ENCODE measurements at regions not wholly inside any gene's neighbourhood (a gene's known extent, or its start where the extent isn't known, plus 50 kb on each side); places are given as distances from the start of the nearest gene placed in this dataset.

- Histone ChIP-seq H3K4me1 (no peaks in the 10 kb centered on the region), H3K36me3 (replicated peaks) (no peaks in the 10 kb centered on the region), H3K4me3 (no peak overlapping the region), H3K9me3 (no peaks in the 10 kb centered on the region), H3K27me3 (ENCODE audit: low read depth) (no peaks in the 10 kb centered on the region)
- DNase-seq (ENCODE audit: low spot score in 2 of 2): no peak
- in situ Hi-C loops (cut with MboI; ENCODE audit: low sequenced_read_pairs): loop anchor here (25.0 kb wide), 1 partner anchor 321 kb away; no protein-coding TSS in a partner anchor
Observed at GRCh38 chr3:101066711-101067129, 73.5 kb upstream of the ABI3BP start.

GRCh38 chr3:101065962-101066361 is 72.7 kb upstream of the ABI3BP start:
- H3K9me3 ChIP-seq: no peaks in the 10 kb centered on the region
- in situ Hi-C loops (cut with MboI; ENCODE audit: low sequenced_read_pairs): loop anchor here (25.0 kb wide), 1 partner anchor 321 kb away; no protein-coding TSS in a partner anchor
- H3K36me3 ChIP-seq (replicated peaks): no peaks in the 10 kb centered on the region
- no peaks in the 10 kb centered on the region for H3K4me1 ChIP-seq
- no peaks in the 10 kb centered on the region for H3K27me3 ChIP-seq (ENCODE audit: low read depth)
- DNase-seq (ENCODE audit: low spot score in 2 of 2): no peak
- H3K4me3 ChIP-seq: no peak overlapping the region

GRCh38 chr3:101063401-101063800 is 70.2 kb upstream of the ABI3BP start:
- Histone ChIP-seq H3K4me3 (no peak overlapping the region), H3K27me3 (ENCODE audit: low read depth) (no peaks in the 10 kb centered on the region), H3K9me3 (no peaks in the 10 kb centered on the region), H3K36me3 (replicated peaks) (no peaks in the 10 kb centered on the region), H3K4me1 (no peaks in the 10 kb centered on the region)
- in situ Hi-C loops (cut with MboI; ENCODE audit: low sequenced_read_pairs): loop anchor here (25.0 kb wide), 1 partner anchor 324 kb away; no protein-coding TSS in a partner anchor
- DNase-seq (ENCODE audit: low spot score in 2 of 2): no peak

GRCh38 chr3:101061312-101061711 is 68.1 kb upstream of the ABI3BP start:
- Histone ChIP-seq H3K27me3 (ENCODE audit: low read depth) (no peaks in the 10 kb centered on the region), H3K9me3 (no peaks in the 10 kb centered on the region), H3K36me3 (replicated peaks) (no peaks in the 10 kb centered on the region), H3K4me3 (no peak overlapping the region), H3K4me1 (no peaks in the 10 kb centered on the region)
- in situ Hi-C loops (cut with MboI; ENCODE audit: low sequenced_read_pairs): loop anchor here (25.0 kb wide), 1 partner anchor 326 kb away; no protein-coding TSS in a partner anchor
- DNase-seq (ENCODE audit: low spot score in 2 of 2): no peak

GRCh38 chr3:101050866-101051265 is 57.6 kb upstream of the ABI3BP start:
- no peaks in the 10 kb centered on the region for H3K9me3 ChIP-seq
- H3K27me3 ChIP-seq (ENCODE audit: low read depth): no peaks in the 10 kb centered on the region
- H3K36me3 ChIP-seq (replicated peaks): no peaks in the 10 kb centered on the region
- no peak for DNase-seq (ENCODE audit: low spot score in 2 of 2)
- in situ Hi-C loops (cut with MboI; ENCODE audit: low sequenced_read_pairs): loop anchor here (25.0 kb wide), 1 partner anchor 336 kb away; no protein-coding TSS in a partner anchor
- no peaks in the 10 kb centered on the region for H3K4me1 ChIP-seq
- H3K4me3 ChIP-seq: no peak overlapping the region

- in situ Hi-C loops (cut with MboI; ENCODE audit: low sequenced_read_pairs): loop anchor here (25.0 kb wide), 1 partner anchor 337 kb away; no protein-coding TSS in a partner anchor
- Histone ChIP-seq H3K27me3 (ENCODE audit: low read depth) (no peaks in the 10 kb centered on the region), H3K36me3 (replicated peaks) (no peaks in the 10 kb centered on the region), H3K9me3 (no peaks in the 10 kb centered on the region), H3K4me1 (no peaks in the 10 kb centered on the region), H3K4me3 (no peak overlapping the region)
- DNase-seq (ENCODE audit: low spot score in 2 of 2): no peak
Observed at GRCh38 chr3:101050046-101050445, 56.8 kb upstream of the ABI3BP start.

GRCh38 chr3:101049532-101049931 is 56.3 kb upstream of the ABI3BP start:
- H3K9me3 ChIP-seq: no peaks in the 10 kb centered on the region
- H3K4me1 ChIP-seq: no peaks in the 10 kb centered on the region
- no peak for DNase-seq (ENCODE audit: low spot score in 2 of 2)
- H3K36me3 ChIP-seq (replicated peaks): no peaks in the 10 kb centered on the region
- in situ Hi-C loops (cut with MboI; ENCODE audit: low sequenced_read_pairs): no loop called here
- H3K4me3 ChIP-seq: no peak overlapping the region
- no peaks in the 10 kb centered on the region for H3K27me3 ChIP-seq (ENCODE audit: low read depth)

GRCh38 chr3:101043687-101044078 is 50.5 kb upstream of the ABI3BP start:
- Histone ChIP-seq H3K4me3 (no peak overlapping the region), H3K36me3 (replicated peaks) (no peaks in the 10 kb centered on the region), H3K4me1 (no peaks in the 10 kb centered on the region), H3K27me3 (ENCODE audit: low read depth) (no peaks in the 10 kb centered on the region), H3K9me3 (no peaks in the 10 kb centered on the region)
- in situ Hi-C loops (cut with MboI; ENCODE audit: low sequenced_read_pairs): no loop called here
- DNase-seq (ENCODE audit: low spot score in 2 of 2): no peak

GRCh38 chr3:101042996-101043686 is 49.9 kb upstream of the ABI3BP start:
- no peak overlapping the region for H3K4me3 ChIP-seq
- H3K4me1 ChIP-seq: no peaks in the 10 kb centered on the region
- no peaks in the 10 kb centered on the region for H3K9me3 ChIP-seq
- DNase-seq (ENCODE audit: low spot score in 2 of 2): no peak
- no peaks in the 10 kb centered on the region for H3K27me3 ChIP-seq (ENCODE audit: low read depth)
- in situ Hi-C loops (cut with MboI; ENCODE audit: low sequenced_read_pairs): no loop called here
- no peaks in the 10 kb centered on the region for H3K36me3 ChIP-seq (replicated peaks)

Data from HAP-1 (cell line).